A172 (cell line): ENCODE measurements at regions not wholly inside any gene's neighbourhood (a gene's known extent, or its start where the extent isn't known, plus 50 kb on each side); places are given as distances from the start of the nearest gene placed in this dataset.

Source experiments
- DNase-seq: peaks from one replicate; pipeline ENCODE4 v3.0.0-alpha.2; 2015; ENCODE audit warnings: low spot score

DNA sequence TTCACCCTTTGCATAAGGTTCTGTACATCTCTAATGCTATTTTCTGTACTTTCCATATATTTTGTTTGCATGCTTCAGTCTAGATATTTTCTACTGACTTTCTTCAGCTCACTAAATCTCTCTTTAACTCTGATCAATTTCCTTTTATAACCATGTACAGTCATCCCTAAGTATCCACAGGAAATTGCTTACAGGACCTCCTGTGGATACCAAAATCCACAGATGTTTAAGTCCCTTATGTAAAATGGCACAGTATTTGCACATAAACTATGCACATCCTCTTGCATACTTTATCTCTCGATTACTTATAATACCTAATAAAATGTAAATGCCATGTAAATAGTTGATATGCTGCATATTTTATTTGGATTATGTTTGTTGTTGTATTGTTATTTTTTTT lies 442.1 kb downstream of the TLE4 start:
- DNase-seq = no peak

DNA sequence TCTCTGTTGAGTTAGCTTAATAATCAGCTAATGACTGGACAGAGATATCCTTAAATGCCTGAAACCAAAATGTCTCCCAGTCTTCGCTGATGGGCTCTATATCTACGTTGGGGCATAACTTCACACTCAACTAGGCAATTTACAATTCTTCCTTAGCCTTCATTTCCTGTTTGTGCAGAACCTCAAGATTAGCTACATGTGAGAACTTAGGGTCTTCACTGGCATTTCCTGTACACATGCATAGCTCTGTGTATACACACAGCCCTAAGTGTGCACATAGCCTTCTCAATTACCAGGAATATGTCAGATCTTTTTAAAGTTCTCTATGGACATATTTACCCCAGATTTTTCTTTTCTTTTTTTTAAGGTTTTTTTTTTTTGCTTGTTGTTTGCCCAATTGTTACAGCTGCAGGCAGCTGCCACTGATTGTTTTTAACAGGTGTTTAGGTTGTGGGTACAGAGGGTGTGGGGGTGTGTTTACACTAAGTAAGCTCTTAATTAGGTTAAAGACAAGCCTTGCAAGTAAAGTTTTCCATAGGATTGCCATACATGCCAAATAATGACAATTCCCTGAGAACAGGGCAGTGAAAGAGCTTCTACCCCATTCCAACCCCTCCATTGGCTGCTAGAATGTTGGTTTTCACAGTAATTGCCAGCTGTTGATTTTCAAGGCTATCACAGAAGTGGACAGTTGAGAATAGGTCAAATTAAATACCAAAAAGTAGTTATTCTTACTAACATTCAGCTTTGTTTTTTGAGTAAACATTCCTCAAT lies 441.0 kb downstream of the TLE4 start:
- DNase-seq = no peak

DNA sequence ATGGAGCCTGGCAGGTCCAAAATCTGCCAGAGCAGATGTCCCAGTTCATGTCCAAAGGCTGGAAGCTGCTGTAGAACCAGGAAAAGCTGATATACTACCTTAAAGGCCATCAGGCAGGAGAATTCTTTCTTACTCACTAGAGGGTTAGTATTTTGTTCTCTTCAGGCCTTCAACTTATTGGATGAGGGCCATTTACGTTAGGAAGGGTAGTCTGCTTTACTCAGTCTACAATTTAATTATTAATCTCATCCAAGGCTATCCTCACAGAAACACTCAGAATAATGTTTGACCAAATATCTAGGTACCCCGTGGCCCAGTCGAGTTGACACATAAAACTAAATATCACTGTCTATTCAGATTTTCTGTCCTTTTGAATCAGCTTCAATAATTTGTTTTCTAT lies 437.4 kb downstream of the TLE4 start:
- DNase-seq = no peak

DNA sequence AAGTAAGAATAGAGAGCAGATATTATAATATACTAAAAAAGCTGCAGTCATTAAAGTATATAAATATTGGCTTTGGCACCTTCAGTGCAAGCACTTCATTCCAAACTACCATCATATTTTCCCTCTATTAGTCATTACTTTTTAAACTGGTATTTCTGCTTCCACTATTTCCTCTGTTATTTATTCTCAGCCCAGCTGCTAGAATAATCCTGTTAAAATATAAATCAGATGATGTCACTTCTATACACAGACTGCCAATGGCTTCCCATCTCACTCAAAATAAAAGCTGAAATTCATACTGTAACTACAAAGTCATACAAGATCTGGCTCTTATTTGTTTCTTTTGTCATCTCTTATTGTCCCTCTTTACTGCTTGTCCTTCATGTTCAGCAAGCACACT lies 432.9 kb downstream of the TLE4 start:
- no peak for DNase-seq

DNA sequence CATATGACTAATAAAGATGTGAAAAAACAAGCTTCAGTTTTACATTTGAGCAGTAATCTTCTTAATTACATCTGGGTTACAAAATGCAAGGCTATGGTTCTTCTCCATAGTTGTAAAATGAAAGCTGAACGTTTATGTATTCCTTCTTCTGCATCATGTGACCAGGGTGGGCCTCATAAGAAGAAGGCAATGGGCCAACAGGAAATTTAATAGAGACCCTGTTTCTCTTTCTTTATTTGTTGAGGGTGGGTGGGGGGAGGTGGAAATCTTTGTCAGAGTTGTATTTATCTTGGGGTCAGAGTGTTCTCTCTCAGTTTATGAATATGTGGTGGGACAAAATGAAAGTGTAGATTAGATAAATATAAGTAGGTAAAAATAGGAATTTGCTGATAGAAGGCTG lies 418.8 kb downstream of the TLE4 start:
- no peak for DNase-seq

DNA sequence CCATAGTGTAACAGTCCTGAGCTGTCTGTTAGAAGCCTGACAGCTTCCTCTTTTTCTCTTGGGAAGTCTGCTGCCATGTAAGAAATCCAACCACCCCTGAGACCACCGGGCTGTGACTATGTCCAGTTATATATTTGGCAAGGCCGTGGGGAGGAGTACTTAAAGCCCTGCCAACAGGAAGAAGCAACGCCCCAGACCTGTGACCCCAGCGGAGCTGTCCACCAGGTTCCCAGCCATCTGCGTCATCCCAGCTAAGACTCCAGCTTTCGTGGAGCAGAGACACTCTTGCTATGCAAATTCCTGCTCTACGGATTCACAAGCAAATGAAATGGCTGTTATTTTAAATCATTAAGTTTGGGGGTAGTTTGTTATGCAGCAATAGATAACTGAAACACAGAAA lies 417.3 kb downstream of the TLE4 start:
- no peak for DNase-seq

DNA sequence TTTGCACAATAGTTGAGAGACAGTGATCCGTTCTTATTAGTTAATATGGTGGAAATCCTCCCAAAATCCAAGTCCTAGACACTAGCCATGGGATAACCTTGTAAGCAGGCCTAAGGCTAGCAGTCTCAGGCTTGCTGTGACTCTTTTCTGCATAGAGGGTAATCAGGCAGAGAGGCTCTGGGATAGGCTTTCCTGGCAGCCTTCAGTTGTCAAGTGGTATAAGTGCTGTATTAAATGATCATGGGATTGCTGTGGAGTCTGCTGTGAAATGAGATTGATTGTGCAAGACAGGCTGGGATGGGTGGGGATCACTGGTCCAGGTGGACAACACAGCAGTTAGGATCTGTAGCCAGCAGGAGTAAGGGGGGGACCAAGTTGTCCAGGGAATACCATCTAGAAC lies 416.4 kb downstream of the TLE4 start:
- DNase-seq = no peak

DNA sequence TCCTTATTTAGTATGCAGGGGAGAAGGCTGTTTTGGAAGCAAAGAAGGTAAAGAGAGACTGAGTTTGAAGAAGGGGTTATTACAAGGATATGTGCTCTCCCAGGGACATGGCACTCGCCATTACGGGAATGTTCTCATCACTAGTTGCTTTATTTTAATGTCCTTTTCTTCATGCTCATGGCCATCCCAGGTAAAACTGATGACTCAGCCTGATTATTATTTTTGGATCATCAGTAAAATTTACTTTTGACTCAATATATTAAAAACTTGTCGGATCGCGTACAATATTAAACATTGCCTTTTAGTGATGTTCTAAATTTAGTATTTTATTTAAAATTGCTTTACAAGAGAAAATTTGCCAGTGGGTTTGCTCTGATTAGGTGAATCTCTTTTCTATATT lies 414.7 kb downstream of the TLE4 start:
- DNase-seq = no peak

DNA sequence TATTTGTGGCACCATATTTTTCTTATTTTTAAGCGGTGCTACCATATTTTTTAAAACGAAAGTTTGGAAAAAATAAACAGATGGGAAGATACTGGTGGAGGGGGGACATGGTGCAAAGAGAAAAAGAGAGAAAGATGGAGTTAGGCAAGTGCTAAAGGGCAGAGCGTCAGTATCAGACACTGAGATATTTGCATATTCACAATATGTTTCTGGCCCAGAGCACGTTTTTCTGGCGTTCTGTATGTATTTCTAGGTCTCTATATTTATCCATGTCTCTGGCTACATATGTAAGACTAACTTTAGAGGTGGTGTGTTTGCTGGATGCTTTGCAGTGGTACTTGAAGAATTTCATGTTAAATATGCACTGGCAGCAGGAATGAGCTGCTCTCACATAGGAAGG lies 414.0 kb downstream of the TLE4 start:
- DNase-seq = no peak

DNA sequence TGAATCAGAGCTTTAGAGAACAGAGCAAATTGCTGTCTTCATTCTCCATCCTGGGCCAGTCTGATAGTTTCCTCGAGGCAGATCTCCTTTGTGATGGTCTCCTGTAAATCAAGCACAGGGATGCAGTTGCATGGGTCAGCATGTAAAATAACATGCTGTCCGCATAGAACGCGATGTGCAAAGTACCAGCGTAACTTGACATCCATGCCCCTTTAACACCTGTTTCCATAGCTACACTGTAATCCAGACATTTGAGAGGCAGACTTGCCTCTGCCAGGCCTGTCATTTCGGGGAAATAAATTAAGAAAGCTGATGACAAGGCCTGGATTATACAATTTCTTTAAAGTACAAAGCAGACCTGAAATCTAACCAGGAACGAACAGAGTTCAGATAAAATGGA lies 413.5 kb downstream of the TLE4 start:
- DNase-seq = no peak

DNA sequence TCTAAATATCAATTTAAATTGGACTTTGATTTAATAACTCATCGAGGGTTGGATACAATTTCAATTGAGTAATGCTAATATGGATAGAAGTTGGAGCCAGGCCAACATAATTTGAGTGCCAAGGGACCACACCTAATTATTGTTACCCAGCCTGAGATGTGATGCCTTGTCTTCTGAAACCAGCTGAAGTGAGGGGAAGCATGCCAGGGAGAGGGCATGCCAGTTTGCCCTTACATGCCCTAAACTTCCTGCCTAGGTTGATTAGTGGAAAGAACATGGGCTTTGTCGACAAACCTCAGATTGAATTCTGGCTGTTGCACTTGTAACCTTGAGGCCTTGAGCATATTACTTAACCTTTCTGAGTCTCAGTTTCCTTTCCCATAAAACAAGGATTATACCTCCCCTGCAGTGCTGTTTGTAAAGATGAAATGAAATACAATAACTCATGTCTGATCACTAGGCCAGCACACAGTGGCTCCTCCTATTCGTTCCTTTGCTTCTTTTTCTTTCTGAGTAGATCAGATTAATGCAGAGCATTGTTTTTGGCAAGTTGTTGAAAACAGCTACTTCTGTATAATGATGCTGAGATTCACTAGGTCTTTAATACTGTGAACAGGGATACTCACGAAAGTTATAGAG lies 412.8 kb downstream of the TLE4 start:
- DNase-seq = no peak

DNA sequence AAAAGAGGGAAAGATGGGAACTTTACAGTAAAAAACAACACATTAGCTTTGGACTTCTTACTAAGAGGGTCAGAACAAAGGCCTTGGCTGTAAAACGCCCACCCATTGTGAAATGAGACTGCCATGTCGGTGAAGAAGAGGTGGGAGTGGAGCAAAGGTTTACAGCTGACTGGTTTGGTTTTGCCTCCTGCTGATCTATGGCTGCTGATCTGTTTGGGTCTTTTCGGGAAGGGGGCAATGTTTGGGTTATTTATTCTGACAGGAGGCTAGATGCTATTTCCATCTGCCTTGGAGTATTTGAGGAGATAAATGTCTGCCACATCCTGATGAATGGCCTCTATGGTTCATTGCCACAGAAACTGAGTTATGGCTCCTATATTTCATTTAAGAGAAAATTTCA lies 408.7 kb downstream of the TLE4 start:
- no peak for DNase-seq

DNA sequence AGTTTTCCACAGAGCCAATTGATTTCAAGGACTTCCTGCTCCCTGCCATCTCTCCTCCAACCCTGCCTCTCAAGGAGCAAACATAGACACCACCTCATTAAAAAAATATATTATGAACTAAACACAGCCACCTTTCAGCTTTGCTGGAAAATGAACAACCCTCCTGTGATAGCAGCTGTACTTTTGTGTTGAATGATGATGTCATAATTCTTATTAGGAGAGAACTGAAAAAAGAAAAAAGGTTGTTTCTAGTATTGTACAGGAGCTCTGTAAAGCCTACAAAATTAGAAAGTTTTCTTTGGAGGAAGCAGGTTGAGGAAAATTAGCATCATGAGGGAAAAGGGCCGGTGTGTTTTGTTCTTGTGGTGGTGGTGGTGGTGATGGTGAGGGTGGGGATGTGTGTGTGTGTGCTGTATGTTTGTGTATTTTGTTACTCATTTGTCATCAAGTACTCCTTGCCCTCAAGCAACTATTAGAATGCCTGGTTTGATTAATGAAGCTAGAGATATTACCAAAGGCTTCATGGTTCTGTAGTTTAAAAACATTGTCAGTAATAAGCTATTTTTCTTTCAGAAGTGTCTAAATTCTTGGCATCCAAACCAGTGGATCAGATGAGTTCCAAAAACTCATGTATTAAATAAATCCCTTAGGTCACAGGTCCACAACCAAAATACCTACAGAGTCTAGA lies 405.9 kb downstream of the TLE4 start:
- DNase-seq = no peak

DNA sequence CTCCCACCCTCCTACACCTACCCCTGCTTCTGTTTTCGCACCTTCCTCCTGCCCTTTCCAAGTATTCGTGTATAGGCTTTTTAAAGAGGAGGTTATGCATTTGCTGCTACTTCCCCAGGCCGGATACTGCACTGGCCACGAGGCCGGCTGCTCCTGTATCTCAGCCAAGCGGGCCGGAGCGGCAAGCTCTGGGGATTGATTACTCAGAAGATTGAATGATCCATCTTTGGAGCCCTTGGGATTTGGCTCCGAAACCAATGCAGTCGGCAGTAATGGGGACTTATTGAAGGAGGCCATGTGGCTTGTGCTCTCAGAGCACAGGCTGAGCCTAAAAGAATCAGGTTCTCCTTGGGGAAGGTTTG lies 405.3 kb downstream of the TLE4 start:
- DNase-seq = no peak

DNA sequence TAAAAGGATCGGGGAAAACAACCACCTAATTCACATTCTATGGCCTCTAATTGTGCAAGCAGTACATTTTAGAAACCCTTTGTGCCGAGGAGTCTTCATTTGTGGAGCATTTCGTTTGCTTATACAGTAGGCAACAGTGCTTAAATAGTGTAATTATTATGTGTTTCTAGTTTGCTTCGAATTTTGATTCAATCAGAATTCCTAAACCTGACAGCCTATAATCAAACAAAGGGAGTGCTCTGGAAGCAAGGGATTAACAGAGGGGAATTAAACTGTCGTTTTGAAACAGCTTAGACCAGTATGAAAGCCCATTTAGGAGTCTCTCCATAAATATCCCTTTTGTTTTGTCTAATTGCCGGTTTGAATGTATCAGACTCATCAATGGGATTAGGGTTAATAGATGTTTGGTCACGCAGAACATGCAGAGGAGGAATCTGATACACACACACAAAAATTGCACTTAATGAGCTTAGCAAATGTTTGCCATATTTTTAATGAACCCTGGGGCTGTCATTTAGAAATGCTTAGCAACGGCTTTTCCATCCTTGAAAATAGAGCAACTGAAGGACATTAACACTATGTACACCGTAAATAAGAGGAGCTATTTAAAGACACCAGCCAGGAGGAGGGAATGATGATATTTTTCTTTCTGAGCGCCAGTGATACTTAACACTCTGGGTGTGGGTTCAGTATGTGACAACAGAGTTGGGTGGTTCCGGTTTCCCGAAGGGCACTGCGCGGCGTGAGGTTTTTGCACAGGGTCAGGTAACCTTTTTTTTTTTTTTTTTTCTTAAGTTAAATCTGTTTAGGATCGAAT lies 404.7 kb downstream of the TLE4 start:
- DNase-seq = no peak

DNA sequence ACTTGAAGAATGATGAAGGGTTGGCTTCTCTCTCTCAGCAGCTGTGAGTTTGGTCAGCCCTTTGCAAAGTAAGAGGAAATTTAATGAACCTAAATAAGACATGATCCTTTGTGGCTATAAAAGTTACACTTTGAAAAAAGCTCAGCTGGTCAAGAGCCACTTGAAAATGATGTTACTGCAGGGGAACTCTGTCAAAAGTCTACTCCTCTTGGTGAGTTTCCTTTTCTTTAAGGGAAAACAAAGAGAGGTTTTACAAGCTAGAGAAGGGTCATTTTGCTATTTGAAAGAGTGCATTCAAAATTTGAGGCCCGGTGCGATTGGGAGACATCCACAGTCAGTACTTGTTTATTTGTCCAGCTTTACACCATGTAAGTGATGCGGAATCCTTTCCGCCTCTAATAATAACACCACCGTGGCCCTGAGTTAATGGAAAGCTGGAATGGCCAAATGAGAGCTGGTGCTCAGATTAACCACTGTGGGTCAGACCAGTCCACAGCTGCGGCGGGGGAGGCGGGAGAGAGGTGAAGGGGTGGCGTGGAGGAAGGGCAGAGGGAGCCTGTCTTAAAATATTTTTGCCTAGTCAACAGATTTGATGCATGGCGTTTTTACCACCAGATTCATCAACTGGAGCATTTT lies 404.0 kb downstream of the TLE4 start:
- DNase-seq = no peak

DNA sequence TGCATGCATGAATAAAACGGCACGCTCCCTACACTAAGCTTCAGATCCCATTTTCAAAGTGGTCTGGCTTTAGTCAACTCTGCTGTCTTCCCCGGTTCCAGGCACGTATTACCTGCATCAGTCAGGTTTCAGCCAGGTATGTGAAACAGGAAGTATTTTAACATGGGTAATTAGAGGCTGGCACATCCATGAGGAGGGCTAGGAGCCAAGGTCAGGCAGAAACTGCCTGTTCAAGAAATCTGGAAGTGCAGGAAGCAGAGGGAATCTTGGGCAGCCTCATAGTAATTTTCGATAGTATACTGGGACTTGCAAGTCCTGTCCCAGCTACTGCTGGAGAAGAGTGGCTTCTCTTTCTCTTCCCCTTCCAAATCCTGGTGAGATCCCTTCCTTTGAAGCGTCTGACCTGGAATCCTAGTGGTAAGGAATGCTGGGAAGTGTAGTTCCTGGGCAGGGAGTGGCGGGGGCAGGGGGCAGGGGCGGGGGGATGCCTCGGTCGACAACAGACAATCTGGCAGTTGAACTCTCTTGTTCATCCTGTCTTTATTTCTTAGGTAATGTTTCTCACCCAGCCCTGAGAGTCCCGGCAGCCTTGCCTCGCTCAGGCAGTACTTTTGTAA lies 403.1 kb downstream of the TLE4 start:
- no peak for DNase-seq

DNA sequence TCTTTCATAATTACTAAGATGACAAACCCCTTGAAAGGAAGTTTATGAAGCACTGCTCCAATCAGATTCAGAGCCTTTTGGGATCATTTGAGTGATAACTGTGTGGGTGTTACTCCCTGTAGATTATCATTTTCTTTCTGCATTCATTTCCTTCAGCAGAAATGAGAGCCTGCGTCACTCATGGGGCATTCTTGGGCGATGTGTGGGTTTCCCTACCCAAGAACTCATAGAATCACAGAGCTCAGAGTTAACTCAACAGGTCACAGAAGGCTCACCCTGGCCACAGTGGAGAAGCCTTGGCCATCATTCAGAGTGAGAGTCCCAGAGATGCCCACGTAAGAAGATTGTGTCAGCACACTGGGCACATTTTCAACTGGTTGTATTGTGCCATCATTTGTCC lies 401.9 kb downstream of the TLE4 start:
- no peak for DNase-seq

DNA sequence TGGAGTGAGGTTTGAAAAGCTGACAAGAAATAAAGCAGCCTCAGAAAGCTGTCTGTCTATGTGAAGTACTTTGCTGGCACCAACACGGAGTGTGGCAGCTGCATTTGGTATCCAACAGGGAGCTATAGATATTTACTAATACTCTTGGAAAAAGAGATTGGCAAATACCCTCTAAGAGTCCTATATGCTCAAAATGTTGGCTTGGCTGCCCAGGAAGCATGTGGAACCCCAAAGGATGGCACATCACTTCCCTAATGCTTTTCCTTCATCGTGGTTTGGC lies 398.3 kb downstream of the TLE4 start:
- DNase-seq = no peak

DNA sequence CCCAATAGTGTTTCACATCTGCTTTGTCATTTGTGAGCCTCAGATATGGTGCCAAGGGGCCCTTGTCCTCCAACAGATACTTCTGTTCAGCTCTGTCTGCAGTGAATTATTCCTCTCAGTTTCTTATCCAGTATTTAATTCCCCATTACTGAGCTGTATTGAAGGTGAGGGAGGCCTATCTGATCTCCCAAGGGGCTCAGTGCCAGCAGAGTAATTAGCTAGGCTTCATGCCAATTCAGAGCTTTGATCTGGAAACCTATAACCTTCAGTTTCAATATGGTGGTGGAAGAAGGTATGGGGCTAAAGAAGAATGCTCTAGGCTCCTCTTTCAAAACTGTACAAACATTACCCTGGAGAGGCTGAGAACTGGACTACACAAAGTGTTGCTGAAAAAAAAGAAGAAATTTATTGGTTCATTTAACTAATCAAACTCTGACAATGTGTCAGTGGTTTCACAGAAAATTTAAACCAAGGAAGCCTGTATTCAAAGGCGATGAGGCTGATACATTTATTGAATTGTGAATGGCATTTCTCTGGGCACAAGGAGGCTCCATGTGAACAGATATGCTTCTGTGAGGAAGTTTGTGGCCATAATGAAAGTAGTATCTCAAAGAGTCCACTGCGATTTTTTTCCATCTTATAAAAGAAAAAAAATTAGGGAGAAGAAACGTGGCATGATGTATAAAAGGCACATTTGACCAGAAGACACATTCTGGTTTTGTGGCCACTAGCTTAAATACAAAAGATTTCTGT lies 397.8 kb downstream of the TLE4 start:
- no peak for DNase-seq

DNA sequence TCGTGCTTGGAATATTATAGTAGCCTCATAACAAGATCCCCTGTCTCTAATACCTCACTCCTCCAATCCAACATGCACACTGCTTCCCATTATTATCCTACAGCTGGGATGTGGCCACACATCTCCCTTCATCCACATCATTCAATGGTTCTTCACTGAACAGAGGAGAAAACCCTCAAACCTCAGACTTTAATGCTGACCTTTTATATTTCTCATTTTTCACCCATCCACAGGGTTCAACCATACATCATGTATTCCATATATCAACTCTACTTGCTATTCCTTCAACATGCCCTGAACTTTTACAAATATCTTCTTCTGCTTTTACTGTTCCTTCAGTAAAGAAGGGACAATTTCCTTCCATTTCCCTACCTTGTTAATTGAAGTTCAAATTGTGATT lies 396.8 kb downstream of the TLE4 start:
- DNase-seq = no peak
